Panc1 (cell line): ENCODE measurements at regions not wholly inside any gene's neighbourhood (a gene's known extent, or its start where the extent isn't known, plus 50 kb on each side); places are given as distances from the start of the nearest gene placed in this dataset.

ENCODE experiments used
- ATAC-seq: fragments of 200-7000 bp; cut with Tn5 transposase; 2 replicates; pipeline ENCODE4 v1.9.1; 2020; ENCODE audit warnings: mild to moderate bottlenecking, moderate library complexity
- BruUV-seq: library from RNA; stranded (reverse); fragments of 400-500 nt; replicated peaks from 2 replicates; lab custom pipeline; 2021; lab: Mats Ljungman, UMichigan
- CTCF ChIA-PET: fragments of 300-600 bp; sonication (Branson Sonifier 250); formaldehyde crosslinking; loops from one replicate; lab custom pipeline; 2022; ENCODE audit warnings: antibody characterized with exemption; lab: Charles Lee
- POLR2A ChIA-PET: fragments of 300-600 bp; sonication (Branson Sonifier 250); formaldehyde crosslinking; loops from one replicate; lab custom pipeline; 2022; ENCODE audit warnings: antibody characterized with exemption; lab: Charles Lee
- DNase-seq: peaks from one replicate; pipeline ENCODE4 v3.0.0-alpha.2; 2010; ENCODE audit warnings: low read depth, low spot score
- H3K27ac ChIP-seq: 2 replicates; pipeline ENCODE4 v1.5.1; 2011; ENCODE audit warnings: mild to moderate bottlenecking, low read length, inconsistent platforms
- H3K27me3 ChIP-seq: fragments of 200-500 bp; sonication (Bioruptor generic); 2 replicates; pipeline ENCODE4 v1.6.0; 2014; ENCODE audit warnings: low read length, inconsistent platforms; ENCODE audit not compliant: control insufficient read depth, insufficient read depth
- H3K36me3 ChIP-seq: fragments of 200-500 bp; sonication (Bioruptor generic); 2 replicates; pipeline ENCODE4 v1.5.1; 2014; ENCODE audit warnings: inconsistent platforms, mild to moderate bottlenecking, low read length, moderate library complexity; ENCODE audit not compliant: control insufficient read depth, insufficient read depth
- H3K4me1 ChIP-seq: 2 replicates; pipeline ENCODE4 v1.5.1; 2011; ENCODE audit warnings: inconsistent platforms, mild to moderate bottlenecking, low read length, moderate library complexity; ENCODE audit not compliant: control insufficient read depth, insufficient read depth
- H3K4me3 ChIP-seq, 2 experiments: 2 replicates each; pipeline ENCODE4 v1.5.1; 2011 to 2012; ENCODE audit warnings: low read depth in 2 of 2, low read length in 2 of 2, mild to moderate bottlenecking in 2 of 2, inconsistent platforms in 1 of 2, moderate library complexity in 1 of 2
- H3K9me3 ChIP-seq: fragments of 200-500 bp; sonication (Bioruptor generic); 2 replicates; pipeline ENCODE4 v1.5.1; 2014; ENCODE audit warnings: low read depth, mild to moderate bottlenecking, inconsistent platforms, low read length, moderate library complexity; ENCODE audit not compliant: control insufficient read depth, insufficient read depth
- POLR2AphosphoS5 ChIP-seq: IDR thresholded peaks from 2 replicates; pipeline ENCODE4 v1.6.1; 2012; ENCODE audit warnings: mild to moderate bottlenecking, low read depth, low read length, moderate library complexity
- SIN3A ChIP-seq: IDR thresholded peaks from 2 replicates; pipeline ENCODE4 v1.6.1; 2012; ENCODE audit warnings: low read depth, mild to moderate bottlenecking, low read length, moderate library complexity, borderline replicate concordance; ENCODE audit not compliant: insufficient read depth
- TCF7L2 ChIP-seq: IDR thresholded peaks from 2 replicates; pipeline ENCODE4 v1.6.1; 2011; ENCODE audit warnings: mild to moderate bottlenecking, low read depth, low read length, inconsistent platforms
- in situ Hi-C: cut with HindIII; loops from 2 replicates; pipeline ENCODE4 v1.10.0; 2016; ENCODE audit warnings: low sequenced_read_pairs, low pct_unique_long_range_greater_than_20kb
- intact Hi-C: fragments of 100-400 bp; cut with micrococcal nuclease; formaldehyde crosslinking; loops from one replicate; pipeline ENCODE4 v1.10.0; 2022; ENCODE audit not compliant: unreplicated experiment
- TF ChIP-seq, protein P1 (sequence below), 2 experiments: IDR thresholded peaks; 2 replicates each; pipeline ENCODE4 v1.6.1; 2011 to 2012; ENCODE audit warnings: low read depth in 2 of 2, control low read depth in 1 of 2, low read length in 1 of 2, mild to moderate bottlenecking in 1 of 2, moderate library complexity in 1 of 2; ENCODE audit not compliant: insufficient read depth in 1 of 2
- TF ChIP-seq, protein P2 (sequence below): fragments of 450-650 bp; IDR thresholded peaks from 2 replicates; pipeline ENCODE4 v1.5.1; 2017; ENCODE audit warnings: mild to moderate bottlenecking

DNA sequence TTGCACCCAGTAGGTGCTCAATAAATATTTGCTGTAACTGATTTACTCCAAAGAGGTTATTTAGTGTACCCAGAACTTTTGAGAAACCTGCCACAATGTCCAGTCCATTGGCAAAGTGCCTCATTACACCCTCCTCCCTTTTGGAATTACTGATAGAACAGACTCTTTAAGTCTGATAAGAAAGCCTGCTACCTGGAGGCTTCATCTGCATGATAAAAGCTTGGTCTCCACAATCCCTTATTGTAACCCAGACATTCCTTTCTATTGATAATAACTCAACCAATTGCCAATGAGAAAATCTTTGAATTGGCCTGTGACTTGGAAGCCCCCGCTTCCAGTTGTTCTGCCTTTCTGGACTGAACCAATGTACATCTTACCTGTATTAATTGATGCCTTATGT, 127.0 kb upstream of the FOXN2 start:
- BruUV-seq: no TSS peak
- TF ChIP-seq POLR2AphosphoS5: no peak
- TF ChIP-seq, protein P1, sequence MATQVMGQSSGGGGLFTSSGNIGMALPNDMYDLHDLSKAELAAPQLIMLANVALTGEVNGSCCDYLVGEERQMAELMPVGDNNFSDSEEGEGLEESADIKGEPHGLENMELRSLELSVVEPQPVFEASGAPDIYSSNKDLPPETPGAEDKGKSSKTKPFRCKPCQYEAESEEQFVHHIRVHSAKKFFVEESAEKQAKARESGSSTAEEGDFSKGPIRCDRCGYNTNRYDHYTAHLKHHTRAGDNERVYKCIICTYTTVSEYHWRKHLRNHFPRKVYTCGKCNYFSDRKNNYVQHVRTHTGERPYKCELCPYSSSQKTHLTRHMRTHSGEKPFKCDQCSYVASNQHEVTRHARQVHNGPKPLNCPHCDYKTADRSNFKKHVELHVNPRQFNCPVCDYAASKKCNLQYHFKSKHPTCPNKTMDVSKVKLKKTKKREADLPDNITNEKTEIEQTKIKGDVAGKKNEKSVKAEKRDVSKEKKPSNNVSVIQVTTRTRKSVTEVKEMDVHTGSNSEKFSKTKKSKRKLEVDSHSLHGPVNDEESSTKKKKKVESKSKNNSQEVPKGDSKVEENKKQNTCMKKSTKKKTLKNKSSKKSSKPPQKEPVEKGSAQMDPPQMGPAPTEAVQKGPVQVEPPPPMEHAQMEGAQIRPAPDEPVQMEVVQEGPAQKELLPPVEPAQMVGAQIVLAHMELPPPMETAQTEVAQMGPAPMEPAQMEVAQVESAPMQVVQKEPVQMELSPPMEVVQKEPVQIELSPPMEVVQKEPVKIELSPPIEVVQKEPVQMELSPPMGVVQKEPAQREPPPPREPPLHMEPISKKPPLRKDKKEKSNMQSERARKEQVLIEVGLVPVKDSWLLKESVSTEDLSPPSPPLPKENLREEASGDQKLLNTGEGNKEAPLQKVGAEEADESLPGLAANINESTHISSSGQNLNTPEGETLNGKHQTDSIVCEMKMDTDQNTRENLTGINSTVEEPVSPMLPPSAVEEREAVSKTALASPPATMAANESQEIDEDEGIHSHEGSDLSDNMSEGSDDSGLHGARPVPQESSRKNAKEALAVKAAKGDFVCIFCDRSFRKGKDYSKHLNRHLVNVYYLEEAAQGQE (IDR thresholded peaks at IDR 0.05; ENCODE audit: insufficient read depth in 1 of 2, low read depth in 2 of 2, low read length in 1 of 2): no peak
- TF ChIP-seq, protein P2, sequence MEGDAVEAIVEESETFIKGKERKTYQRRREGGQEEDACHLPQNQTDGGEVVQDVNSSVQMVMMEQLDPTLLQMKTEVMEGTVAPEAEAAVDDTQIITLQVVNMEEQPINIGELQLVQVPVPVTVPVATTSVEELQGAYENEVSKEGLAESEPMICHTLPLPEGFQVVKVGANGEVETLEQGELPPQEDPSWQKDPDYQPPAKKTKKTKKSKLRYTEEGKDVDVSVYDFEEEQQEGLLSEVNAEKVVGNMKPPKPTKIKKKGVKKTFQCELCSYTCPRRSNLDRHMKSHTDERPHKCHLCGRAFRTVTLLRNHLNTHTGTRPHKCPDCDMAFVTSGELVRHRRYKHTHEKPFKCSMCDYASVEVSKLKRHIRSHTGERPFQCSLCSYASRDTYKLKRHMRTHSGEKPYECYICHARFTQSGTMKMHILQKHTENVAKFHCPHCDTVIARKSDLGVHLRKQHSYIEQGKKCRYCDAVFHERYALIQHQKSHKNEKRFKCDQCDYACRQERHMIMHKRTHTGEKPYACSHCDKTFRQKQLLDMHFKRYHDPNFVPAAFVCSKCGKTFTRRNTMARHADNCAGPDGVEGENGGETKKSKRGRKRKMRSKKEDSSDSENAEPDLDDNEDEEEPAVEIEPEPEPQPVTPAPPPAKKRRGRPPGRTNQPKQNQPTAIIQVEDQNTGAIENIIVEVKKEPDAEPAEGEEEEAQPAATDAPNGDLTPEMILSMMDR: no peak
- no peak for TF ChIP-seq TCF7L2
- no peak for TF ChIP-seq SIN3A
- Histone ChIP-seq H3K9me3 (no peaks in the 10 kb centered on the region), H3K4me1 (no peaks in the 10 kb centered on the region), H3K36me3 (no peaks in the 10 kb centered on the region), H3K4me3 (no peak overlapping the region), H3K27ac (no peak overlapping the region), H3K27me3 (no peaks in the 10 kb centered on the region)
- ChIA-PET POLR2A (no interaction called here), CTCF (no interaction called here)
- no peak for DNase-seq
- intact Hi-C loops: no loop called here
- in situ Hi-C loops: no loop called here
- ATAC-seq: no peak

DNA sequence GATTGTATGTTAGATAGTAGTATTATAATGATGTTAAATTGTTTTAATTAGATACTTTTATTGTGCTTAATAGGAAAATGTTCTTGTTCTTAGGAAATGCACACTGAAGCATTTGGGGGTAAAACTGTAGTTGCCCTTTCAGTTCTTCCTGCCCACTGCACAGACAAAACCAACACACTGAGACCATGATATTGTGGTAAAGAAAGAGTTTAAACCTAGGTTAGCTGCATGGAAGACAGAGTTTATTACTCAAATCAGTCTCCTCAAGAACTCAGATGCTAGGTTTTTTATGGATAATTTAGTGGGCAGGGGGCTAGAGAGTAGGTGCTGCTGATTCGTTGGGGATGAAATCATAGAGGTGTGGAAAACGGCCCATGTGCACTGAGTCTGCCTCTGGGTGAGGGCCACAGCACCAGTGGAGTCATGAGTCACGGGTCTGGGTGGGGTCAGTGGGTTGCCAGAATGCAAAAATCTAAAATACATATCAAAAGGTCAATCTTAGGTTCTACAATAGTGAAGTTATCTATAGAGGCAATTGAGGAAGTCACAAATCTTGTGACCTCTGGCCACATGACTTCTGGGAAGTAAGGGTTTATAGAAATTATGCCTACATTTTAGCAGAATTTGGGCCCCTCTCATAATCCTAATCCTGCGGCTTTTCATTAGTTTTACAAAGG, 124.8 kb upstream of the FOXN2 start:
- TF ChIP-seq POLR2AphosphoS5 (no peak), TCF7L2 (no peak), SIN3A (no peak)
- TF ChIP-seq, protein P2: no peak
- TF ChIP-seq, protein P1 (IDR thresholded peaks at IDR 0.05; ENCODE audit: insufficient read depth in 1 of 2, low read depth in 2 of 2, low read length in 1 of 2): no peak
- in situ Hi-C loops (no loop called here), intact Hi-C loops (no loop called here)
- no peak overlapping the region for H3K27ac ChIP-seq
- peaks cover 2% of the 10 kb centered on the region; the same call in 1 of the 2 replicates for H3K27me3 ChIP-seq
- ChIA-PET POLR2A (no interaction called here), CTCF (no interaction called here)
- DNase-seq: no peak
- H3K4me3 ChIP-seq: no peak overlapping the region
- ATAC-seq: no peak
- no peaks in the 10 kb centered on the region for H3K36me3 ChIP-seq
- BruUV-seq: no TSS peak
- no peaks in the 10 kb centered on the region for H3K9me3 ChIP-seq
- no peaks in the 10 kb centered on the region for H3K4me1 ChIP-seq
